Heart left ventricle (tissue), 13 donors: ENCODE measurements at regions not wholly inside any gene's neighbourhood (a gene's known extent, or its start where the extent isn't known, plus 50 kb on each side); places are given as distances from the start of the nearest gene placed in this dataset.
A peak's percentile ranks its signal among the peaks of the same experiment; 100 is the strongest.

Experiments
- CTCF ChIP-seq, 12 donors: fragments of 200-600 bp; sonication (generic) in 4 of 12; IDR thresholded peaks; one replicate each; pipeline versions ENCODE4 v1.5.0 to v1.8.0; 2018 to 2022; ENCODE audit warnings: antibody characterized with exemption in 12 of 12, mild to moderate bottlenecking in 5 of 12
- POLR2A ChIP-seq, 2 donors: fragments of 450-650 bp; IDR thresholded peaks; one replicate each; pipeline ENCODE4 v1.6.1; 2017; ENCODE audit warnings: antibody characterized with exemption in 2 of 2, mild to moderate bottlenecking in 2 of 2, moderate library complexity in 2 of 2
- donor health status: ischemic (EF 13 %, LVEDD 7.1; RV severe dilation, severe dysfunction).
- donor health status: DM: no; HTN: yes; CAD: no.
- donor health status: DM: no; HTN: no; CAD: no.
- donor health status: ischemic (EF 25% LVEDD 6.9; RV normal size, moderate dysfunction).
- donor health status: ischemic (EF 25% LVEDD 5.7; RV mildly dilated, moderate dysfunction).
- donor health status: ischemic (EF 35%, LVEDD 5.7; RV mildly dilated, moderate dysfunction).
- donor health status: nonischemic (EF 11% LVEDD 7.7; RV severe dilation, severe dysfunction).
- donor health status: DM: yes; HTN: yes; CAD: no.
- donor health status: PGD.
- donor health status: ischemic (EF 29% LVEDD 5.4; RV normal size, mild dysfunction).
- donor health status: nonischemic (EF 23%, LVEDD 6.1; RV moderate dilation, normal function).

GRCh38 chr1:112803906-112804762 lies 89.0 kb upstream of the PPM1J start:
- no peak for TF ChIP-seq POLR2A (IDR thresholded peaks at IDR 0.05)
- TF ChIP-seq CTCF (IDR thresholded peaks at IDR 0.05), result peak; percentile 46 to 78 (median 68)
